CD4-positive, alpha-beta memory T cell (primary cell): ENCODE measurements at regions not wholly inside any gene's neighbourhood (a gene's known extent, or its start where the extent isn't known, plus 50 kb on each side); places are given as distances from the start of the nearest gene placed in this dataset.
A peak's percentile ranks its signal among the peaks of the same experiment; 100 is the strongest.

ENCODE experiments used
- CTCF ChIA-PET: fragments of 350-600 bp; sonication (Branson Sonifier 250); formaldehyde crosslinking; loops from one replicate; lab custom pipeline; 2021; ENCODE audit warnings: inconsistent platforms; ENCODE audit not compliant: partially characterized antibody; lab: Charles Lee
- POLR2A ChIA-PET: fragments of 350-600 bp; sonication (Branson Sonifier 250); formaldehyde crosslinking; loops from one replicate; lab custom pipeline; 2021; ENCODE audit not compliant: partially characterized antibody; lab: Charles Lee
- DNase-seq, 5 donors: peaks; one replicate each; pipeline versions ENCODE4 v3.0.0 to v3.0.0-alpha.2; 2020 to 2022; ENCODE audit warnings: mixed read lengths in 1 of 5
- H3K27ac ChIP-seq: one replicate; pipeline ENCODE4 v1.7.0; 2013; ENCODE audit warnings: low read depth, low read length
- H3K27me3 ChIP-seq: 2 replicates; pipeline ENCODE4 v1.7.0; 2013; ENCODE audit warnings: mild to moderate bottlenecking, low read length, moderate library complexity; ENCODE audit not compliant: insufficient read depth
- H3K36me3 ChIP-seq: 2 replicates; pipeline ENCODE4 v1.7.0; 2013; ENCODE audit warnings: mild to moderate bottlenecking, low read length, moderate library complexity; ENCODE audit not compliant: insufficient read depth
- H3K4me1 ChIP-seq: 2 replicates; pipeline ENCODE4 v1.7.0; 2013; ENCODE audit warnings: mild to moderate bottlenecking, low read length, moderate library complexity; ENCODE audit not compliant: insufficient read depth
- H3K4me3 ChIP-seq, 2 donors: one replicate each; pipeline ENCODE4 v1.7.0; 2013; ENCODE audit warnings: low read length in 2 of 2, mild to moderate bottlenecking in 1 of 2
- H3K9me3 ChIP-seq, 2 donors: one replicate each; pipeline ENCODE4 v1.7.0; 2013; ENCODE audit warnings: low read length in 2 of 2, control low read depth in 1 of 2; ENCODE audit not compliant: control insufficient read depth in 1 of 2
- H3K27ac Mint-ChIP-seq, 7 donors: one replicate each; pipeline ENCODE4 v1.8.0; 2020 to 2021; ENCODE audit warnings: mixed read lengths in 7 of 7, mild to moderate bottlenecking in 6 of 7, inconsistent platforms in 3 of 7, moderate library complexity in 3 of 7
- H3K27me3 Mint-ChIP-seq, 2 donors: one replicate each; pipeline ENCODE4 v1.8.0; 2020 to 2021; ENCODE audit warnings: mixed read lengths in 2 of 2
- H3K36me3 Mint-ChIP-seq, 2 donors: one replicate each; pipeline ENCODE4 v1.8.0; 2020 to 2021; ENCODE audit warnings: mixed read lengths in 2 of 2, inconsistent platforms in 1 of 2, mild to moderate bottlenecking in 1 of 2
- H3K4me1 Mint-ChIP-seq, 4 donors: one replicate each; pipeline ENCODE4 v1.8.0; 2020 to 2021; ENCODE audit warnings: mixed read lengths in 4 of 4, mild to moderate bottlenecking in 1 of 4
- H3K4me3 Mint-ChIP-seq, 8 donors: one replicate each; pipeline ENCODE4 v1.8.0; 2020 to 2021; ENCODE audit warnings: mixed read lengths in 8 of 8, mild to moderate bottlenecking in 7 of 8, moderate library complexity in 6 of 8, inconsistent platforms in 3 of 8
- H3K9me3 Mint-ChIP-seq, 8 donors: one replicate each; pipeline ENCODE4 v1.8.0; 2020 to 2021; ENCODE audit warnings: mixed read lengths in 8 of 8, mild to moderate bottlenecking in 5 of 8, inconsistent platforms in 3 of 8, moderate library complexity in 1 of 8
- intact Hi-C: fragments of 100-400 bp; cut with micrococcal nuclease; formaldehyde crosslinking; loops from one replicate; pipeline ENCODE4 v1.15.1; 2023

GRCh38 chr3:36135863-36136262, 244.4 kb upstream of the STAC start:
- CTCF ChIA-PET = no interaction called here
- no peaks in the 10 kb centered on the region for H3K36me3 Mint-ChIP-seq

GRCh38 chr3:36142746-36143145, 237.6 kb upstream of the STAC start:
- POLR2A ChIA-PET = no interaction called here
- intact Hi-C loops = no loop called here
- Mint-ChIP-seq H3K4me1 (no peaks in the 10 kb centered on the region), H3K4me3 (no peak overlapping the region), H3K27me3 (no peaks in the 10 kb centered on the region), H3K36me3 (no peaks in the 10 kb centered on the region), H3K9me3 (no peaks in the 10 kb centered on the region), H3K27ac (no peak overlapping the region)
- Histone ChIP-seq H3K4me1 (no peaks in the 10 kb centered on the region), H3K27me3 (no peaks in the 10 kb centered on the region), H3K36me3 (no peaks in the 10 kb centered on the region), H3K9me3 (no peaks in the 10 kb centered on the region), H3K4me3 (no peak overlapping the region), H3K27ac (no peak overlapping the region)
- CTCF ChIA-PET = no interaction called here
- DNase-seq = no peak

More at GRCh38 chr3:36135863-36136262, 244.4 kb upstream of the STAC start:
- H3K4me1 Mint-ChIP-seq = no peaks in the 10 kb centered on the region
- no peaks in the 10 kb centered on the region for H3K9me3 ChIP-seq
- no peaks in the 10 kb centered on the region for H3K27me3 Mint-ChIP-seq
- POLR2A ChIA-PET = no interaction called here
- no peak overlapping the region for H3K27ac Mint-ChIP-seq
- H3K4me1 ChIP-seq = no peaks in the 10 kb centered on the region
- no peaks in the 10 kb centered on the region for H3K27me3 ChIP-seq
- no peak for DNase-seq
- H3K27ac ChIP-seq = no peak overlapping the region
- H3K36me3 ChIP-seq = no peaks in the 10 kb centered on the region
- peaks cover 0 to 6% (median under 1%) of the 10 kb centered on the region in 8 donors for H3K9me3 Mint-ChIP-seq
- no peak overlapping the region for H3K4me3 Mint-ChIP-seq
- no peak overlapping the region for H3K4me3 ChIP-seq
- intact Hi-C loops = no loop called here

DNA sequence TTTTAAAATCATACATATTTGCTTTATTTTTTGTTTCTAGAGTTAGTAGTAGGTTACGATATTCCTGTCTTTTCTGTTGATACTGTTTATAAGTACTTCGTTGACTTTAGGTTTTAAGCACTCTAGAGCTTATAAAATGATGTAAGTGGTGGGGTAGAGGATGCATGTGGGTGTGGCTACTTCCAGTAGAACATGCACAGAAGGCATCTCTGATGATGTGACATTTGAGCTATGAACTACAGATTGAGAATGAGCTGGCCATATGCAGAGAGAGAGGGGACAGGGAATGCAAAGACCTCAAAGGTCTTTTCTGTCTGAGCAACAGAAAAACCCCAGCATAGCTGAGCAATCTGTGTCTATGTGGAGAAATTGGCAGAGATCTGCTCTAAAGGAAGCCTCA, 233.9 kb upstream of the STAC start:
- H3K4me3 ChIP-seq = no peak overlapping the region
- H3K27me3 ChIP-seq = no peaks in the 10 kb centered on the region
- DNase-seq = no peak
- no peak overlapping the region for H3K4me3 Mint-ChIP-seq
- peaks cover 0 to 4% (median 0%) of the 10 kb centered on the region in 8 donors for H3K9me3 Mint-ChIP-seq
- ChIA-PET POLR2A (no interaction called here), CTCF (no interaction called here)
- no peak overlapping the region for H3K27ac ChIP-seq
- H3K9me3 ChIP-seq = no peaks in the 10 kb centered on the region
- no peaks in the 10 kb centered on the region for H3K4me1 ChIP-seq
- no peaks in the 10 kb centered on the region for H3K36me3 Mint-ChIP-seq
- no peaks in the 10 kb centered on the region for H3K4me1 Mint-ChIP-seq
- H3K27ac Mint-ChIP-seq = no peak overlapping the region
- H3K36me3 ChIP-seq = no peaks in the 10 kb centered on the region
- intact Hi-C loops = no loop called here
- H3K27me3 Mint-ChIP-seq = no peaks in the 10 kb centered on the region

GRCh38 chr3:36147934-36148558, 232.3 kb upstream of the STAC start:
- Mint-ChIP-seq H3K4me1 (no peaks in the 10 kb centered on the region), H3K4me3 (peak overlapping the region in 1 of 8 donors; percentile 16), H3K27ac (no peak overlapping the region), H3K36me3 (no peaks in the 10 kb centered on the region), H3K27me3 (no peaks in the 10 kb centered on the region), H3K9me3 (peaks cover 0 to 4% (median 0%) of the 10 kb centered on the region in 8 donors)
- DNase-seq = no peak
- Histone ChIP-seq H3K27me3 (no peaks in the 10 kb centered on the region), H3K36me3 (no peaks in the 10 kb centered on the region), H3K27ac (no peak overlapping the region), H3K9me3 (no peaks in the 10 kb centered on the region), H3K4me1 (no peaks in the 10 kb centered on the region), H3K4me3 (no peak overlapping the region)
- POLR2A ChIA-PET = no interaction called here
- intact Hi-C loops = no loop called here
- CTCF ChIA-PET = no interaction called here

- POLR2A ChIA-PET = no interaction called here
Observed at GRCh38 chr3:36149447-36149865, 230.8 kb upstream of the STAC start.

DNA sequence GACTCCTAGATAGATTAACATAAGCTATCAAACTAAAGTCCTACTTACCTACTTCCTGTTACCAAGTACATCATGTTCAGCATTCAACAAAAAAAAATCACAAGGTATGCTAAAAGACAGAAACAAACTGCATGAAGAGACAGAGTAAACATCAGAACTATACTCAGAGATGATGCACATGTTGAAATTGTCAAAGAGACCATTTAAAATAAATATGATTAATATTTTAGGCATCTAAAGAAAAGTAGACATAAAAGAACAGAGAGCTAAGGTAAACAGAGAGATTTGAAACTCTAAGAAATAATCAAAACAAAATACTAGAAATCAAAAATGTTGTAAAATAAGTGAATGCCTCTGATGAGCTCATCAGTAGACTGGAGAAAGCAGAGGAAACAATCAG, 224.8 kb upstream of the STAC start:
- Histone ChIP-seq H3K27ac (no peak overlapping the region), H3K36me3 (no peaks in the 10 kb centered on the region), H3K4me3 (no peak overlapping the region), H3K27me3 (no peaks in the 10 kb centered on the region), H3K4me1 (no peaks in the 10 kb centered on the region), H3K9me3 (no peaks in the 10 kb centered on the region)
- intact Hi-C loops = no loop called here
- POLR2A ChIA-PET = no interaction called here
- H3K36me3 Mint-ChIP-seq = no peaks in the 10 kb centered on the region
- no peaks in the 10 kb centered on the region for H3K4me1 Mint-ChIP-seq
- CTCF ChIA-PET = no interaction called here
- DNase-seq = no peak
- H3K4me3 Mint-ChIP-seq = no peak overlapping the region
- no peak overlapping the region for H3K27ac Mint-ChIP-seq
- H3K9me3 Mint-ChIP-seq = peaks cover 0 to 2% (median 0%) of the 10 kb centered on the region in 8 donors
- no peaks in the 10 kb centered on the region for H3K27me3 Mint-ChIP-seq

More at GRCh38 chr3:36149447-36149865, 230.8 kb upstream of the STAC start:
- Histone ChIP-seq H3K4me3 (no peak overlapping the region), H3K9me3 (no peaks in the 10 kb centered on the region), H3K36me3 (no peaks in the 10 kb centered on the region), H3K27ac (no peak overlapping the region), H3K27me3 (no peaks in the 10 kb centered on the region), H3K4me1 (no peaks in the 10 kb centered on the region)
- CTCF ChIA-PET = no interaction called here
- intact Hi-C loops = no loop called here
- no peaks in the 10 kb centered on the region for H3K4me1 Mint-ChIP-seq
- no peak overlapping the region for H3K4me3 Mint-ChIP-seq
- H3K27ac Mint-ChIP-seq = no peak overlapping the region
- peaks cover 0 to 4% (median 0%) of the 10 kb centered on the region in 8 donors for H3K9me3 Mint-ChIP-seq
- H3K27me3 Mint-ChIP-seq = no peaks in the 10 kb centered on the region
- DNase-seq = no peak
- H3K36me3 Mint-ChIP-seq = no peaks in the 10 kb centered on the region

DNA sequence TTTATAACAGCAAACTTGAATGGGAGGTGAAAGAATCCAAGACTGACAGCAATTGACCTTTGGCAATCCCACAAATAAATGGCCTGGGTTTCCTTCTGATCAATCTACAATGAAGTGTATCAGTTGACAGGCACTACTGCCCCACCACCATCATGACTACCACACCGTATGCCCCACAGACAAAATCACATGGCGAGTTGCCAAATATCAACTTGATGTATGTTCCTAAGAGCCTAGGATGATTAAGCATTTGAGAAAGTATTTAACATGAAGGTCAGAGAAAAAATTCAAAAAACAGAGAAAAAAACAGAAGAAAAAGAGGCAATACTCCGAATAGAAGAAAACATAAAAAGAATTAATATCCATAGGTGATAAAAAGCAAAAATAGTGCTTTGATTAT, 215.9 kb upstream of the STAC start:
- Mint-ChIP-seq H3K9me3 (peaks cover 0 to 2% (median 0%) of the 10 kb centered on the region in 8 donors), H3K36me3 (no peaks in the 10 kb centered on the region), H3K4me3 (no peak overlapping the region), H3K4me1 (no peaks in the 10 kb centered on the region), H3K27ac (peak overlapping the region in 1 of 7 donors; percentile 11), H3K27me3 (no peaks in the 10 kb centered on the region)
- POLR2A ChIA-PET = no interaction called here
- Histone ChIP-seq H3K4me1 (no peaks in the 10 kb centered on the region), H3K9me3 (no peaks in the 10 kb centered on the region), H3K4me3 (no peak overlapping the region), H3K36me3 (no peaks in the 10 kb centered on the region), H3K27me3 (no peaks in the 10 kb centered on the region), H3K27ac (no peak overlapping the region)
- DNase-seq = no peak
- CTCF ChIA-PET = no interaction called here
- intact Hi-C loops = no loop called here
